CD4-positive, alpha-beta T cell treated with Interleukin-15 for 4 hours (primary cell): ENCODE measurements at regions not wholly inside any gene's neighbourhood (a gene's known extent, or its start where the extent isn't known, plus 50 kb on each side); places are given as distances from the start of the nearest gene placed in this dataset.
A peak's percentile ranks its signal among the peaks of the same experiment; 100 is the strongest.
"Not testable (repeated sequence)": the region's sequence is repeated elsewhere in the genome, so short reads cannot be mapped to it uniquely, and the experiment has no call there.

ENCODE experiments used
- DNase-seq: peaks from one replicate; pipeline ENCODE4 v3.0.0-alpha.2; 2020; ENCODE audit warnings: low spot score

DNA sequence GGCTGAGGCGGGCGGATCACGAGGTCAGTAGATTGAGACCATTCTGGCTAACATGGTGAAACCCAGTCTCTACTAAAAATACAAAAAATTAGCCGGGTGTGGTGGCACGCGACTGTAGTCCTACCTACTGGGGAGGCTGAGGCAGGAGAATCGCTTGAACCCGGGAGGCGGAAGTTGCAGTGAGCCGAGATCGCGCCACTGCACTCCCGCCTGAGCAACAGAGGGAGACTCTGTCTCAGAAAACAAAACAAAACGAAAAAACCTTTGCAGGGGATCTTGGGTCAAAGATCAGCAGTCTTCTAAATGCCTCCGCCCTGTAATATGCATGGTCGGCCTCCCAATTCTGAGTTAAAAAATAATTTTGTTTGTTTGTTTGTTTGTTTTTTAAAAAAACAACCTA lies 340.9 kb upstream of the PRKCQ start:
- DNase-seq, result not testable (repeated sequence)

DNA sequence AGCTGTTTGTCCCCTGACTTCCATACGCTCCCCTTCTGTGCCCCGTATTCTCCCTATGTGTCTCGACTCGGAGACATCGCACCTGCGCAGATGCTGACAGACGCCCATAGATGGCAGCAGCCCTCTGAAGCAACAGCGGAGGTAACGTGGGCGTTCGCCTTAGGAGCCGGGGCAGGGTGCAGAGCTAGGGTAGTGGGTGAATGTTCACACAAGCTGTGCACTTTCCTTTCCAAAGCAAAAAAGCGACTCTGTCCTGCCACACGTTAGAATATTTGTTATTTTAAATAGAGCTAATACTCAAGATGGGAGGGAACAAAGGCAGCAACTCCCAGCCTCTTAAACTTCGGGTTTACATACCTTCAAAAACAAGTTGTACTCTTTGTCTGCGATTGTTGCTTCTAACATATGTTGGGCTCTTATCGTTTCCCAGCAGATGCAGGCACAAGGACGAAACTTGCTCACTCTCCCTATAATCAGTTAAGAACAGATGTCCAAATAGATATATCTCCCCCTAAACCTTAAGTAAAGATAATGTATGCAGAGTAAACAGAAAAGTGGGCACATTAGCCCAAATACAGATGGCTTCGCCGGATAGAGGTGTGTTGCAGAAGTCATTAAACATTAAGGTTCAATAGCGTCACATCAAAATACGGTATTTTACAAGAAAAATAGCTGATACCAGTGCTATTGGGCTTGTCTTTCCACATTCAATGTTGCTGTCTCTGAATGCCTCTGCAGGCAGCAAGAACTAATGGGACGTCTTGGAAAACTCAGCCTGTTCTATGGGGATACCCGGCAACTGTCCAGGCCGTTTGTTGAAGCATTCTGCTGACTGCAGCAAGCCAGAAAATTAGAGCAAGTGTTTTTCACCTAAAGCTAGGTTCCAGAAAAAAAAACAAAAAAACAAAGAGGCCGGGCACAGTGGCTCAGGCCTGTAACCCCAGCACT lies 340.3 kb upstream of the PRKCQ start:
- peak; percentile 78 for DNase-seq

DNA sequence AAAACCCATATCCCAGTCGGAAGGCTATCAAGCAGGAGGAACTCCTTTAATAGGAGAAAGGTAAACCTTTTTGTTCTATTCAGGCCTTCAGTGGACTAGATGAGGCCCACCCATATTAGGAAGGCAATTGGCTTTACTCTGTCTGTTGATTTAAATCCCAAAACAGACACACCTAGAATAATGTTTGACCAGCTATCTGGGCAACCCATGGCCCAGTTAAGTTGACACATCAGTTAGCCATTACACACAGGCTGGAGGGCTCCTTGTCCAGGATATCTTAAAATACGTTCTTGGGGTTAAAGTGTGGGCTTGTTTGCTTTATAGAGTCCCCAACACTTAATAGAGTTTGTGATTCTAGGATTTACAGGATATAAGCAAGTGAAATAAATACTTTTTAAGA lies 339.0 kb upstream of the PRKCQ start:
- no peak for DNase-seq

DNA sequence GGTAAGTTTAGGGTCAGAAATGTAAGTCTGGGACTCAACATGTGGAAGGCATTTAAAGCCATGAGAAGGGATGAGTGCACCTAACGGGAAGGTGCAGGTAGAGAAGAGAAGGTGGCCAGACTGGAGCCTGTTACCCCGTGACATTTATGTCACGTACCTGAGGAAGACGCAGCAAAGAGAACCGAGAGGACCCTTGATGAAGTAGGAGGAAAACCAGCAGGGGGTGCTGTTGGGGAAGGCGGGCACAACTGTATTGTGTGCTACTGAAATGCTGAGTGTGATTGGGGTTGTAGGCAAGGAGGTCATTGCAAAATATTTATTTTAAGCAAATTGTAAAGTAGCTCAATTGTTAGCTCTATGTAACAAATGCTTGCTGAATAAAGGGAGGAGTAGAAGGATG lies 338.2 kb upstream of the PRKCQ start:
- DNase-seq, result peak; percentile 77

DNA sequence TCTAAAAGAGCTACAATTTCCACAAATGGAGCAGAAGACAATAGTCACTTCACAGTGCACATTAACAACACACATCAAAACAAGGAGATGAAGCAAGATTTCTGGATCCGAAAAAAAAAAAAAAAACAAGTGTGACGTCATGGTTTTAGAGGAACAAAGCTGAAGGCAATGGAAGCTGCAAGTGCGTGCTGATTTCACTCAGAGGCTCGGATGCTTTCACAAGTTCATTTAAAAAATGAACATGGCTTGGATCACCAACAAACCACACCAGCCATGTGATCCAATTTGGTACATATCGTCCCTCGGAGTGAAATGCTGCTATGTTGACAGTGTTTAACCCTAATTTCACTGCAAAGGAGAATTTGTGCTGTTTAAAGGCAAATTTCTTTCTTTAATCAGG lies 337.0 kb upstream of the PRKCQ start:
- no peak for DNase-seq

DNA sequence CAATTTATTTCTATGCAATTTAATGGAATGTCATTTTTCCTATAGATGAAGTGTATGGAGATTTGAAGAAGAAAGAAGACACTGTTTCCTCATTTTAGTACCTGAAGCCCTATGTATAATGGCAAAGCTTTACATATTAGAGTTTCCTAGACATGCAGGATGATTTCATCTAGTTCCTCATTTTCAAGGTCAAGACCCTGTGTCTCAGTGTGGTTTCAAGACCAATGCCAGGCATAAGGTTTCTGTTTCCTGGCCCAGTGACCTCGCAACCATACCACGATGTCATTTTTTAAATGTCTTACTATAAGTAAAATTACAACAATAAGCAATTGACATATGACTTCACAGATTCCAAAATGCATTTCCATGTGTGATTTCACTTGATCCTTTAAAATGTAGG lies 336.5 kb upstream of the PRKCQ start:
- DNase-seq, result no peak

DNA sequence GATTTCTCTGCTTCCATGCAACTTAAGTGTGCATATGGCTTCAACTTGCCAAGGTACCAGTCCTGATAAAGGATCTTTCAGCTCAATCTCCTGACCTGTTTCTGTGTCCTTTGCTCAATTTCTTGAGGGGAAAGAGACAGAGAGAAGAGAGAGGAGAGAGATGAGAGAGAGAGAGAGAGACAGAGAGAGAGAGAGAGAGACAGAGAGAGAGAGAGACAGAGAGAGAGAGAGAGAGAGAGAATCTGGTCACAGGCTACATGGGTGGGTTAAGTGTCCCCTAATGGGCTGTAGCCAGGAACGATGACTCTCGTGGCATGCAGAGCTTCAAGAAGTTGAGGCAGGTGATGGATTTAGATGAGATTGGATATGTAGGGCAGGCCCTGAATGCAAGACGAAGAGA lies 335.2 kb upstream of the PRKCQ start:
- DNase-seq, result no peak

DNA sequence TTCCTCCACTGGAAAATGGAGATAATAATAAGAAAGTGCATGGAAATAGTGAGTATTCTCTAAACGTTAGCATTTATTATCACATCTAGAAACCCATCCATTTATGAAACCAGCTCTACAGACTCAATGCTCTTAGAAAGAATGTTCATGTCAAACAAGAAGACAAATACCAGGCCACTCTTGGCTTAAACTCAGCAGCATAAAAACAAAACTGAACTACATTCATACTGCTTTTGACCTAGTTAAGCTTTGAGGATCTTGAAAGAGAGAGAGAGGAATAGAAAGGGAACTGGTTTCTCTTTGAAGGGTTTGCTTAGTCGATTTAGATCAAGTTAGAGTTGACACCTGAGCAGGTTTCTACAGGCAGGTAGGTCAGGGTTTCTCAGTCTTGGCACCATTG lies 332.9 kb upstream of the PRKCQ start:
- no peak for DNase-seq

DNA sequence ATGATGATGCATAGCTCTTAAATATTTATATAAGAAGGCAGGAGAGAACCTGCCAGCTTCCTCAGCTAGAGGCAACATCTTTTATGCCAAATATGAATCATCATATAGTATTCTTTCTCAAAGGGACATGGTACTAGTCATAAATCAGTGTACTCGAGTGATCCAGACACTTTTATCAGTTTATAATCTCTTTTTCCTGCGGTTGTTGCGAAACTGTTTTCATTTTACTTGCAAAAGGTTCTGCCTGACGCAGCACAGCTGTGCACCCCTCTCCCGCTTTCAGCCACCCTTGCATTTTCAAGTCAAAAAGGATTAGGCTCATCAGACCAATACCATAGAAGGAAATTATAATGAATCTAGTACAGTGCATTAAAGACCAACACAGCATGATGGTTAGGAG lies 332.3 kb upstream of the PRKCQ start:
- peak; percentile 6 for DNase-seq

DNA sequence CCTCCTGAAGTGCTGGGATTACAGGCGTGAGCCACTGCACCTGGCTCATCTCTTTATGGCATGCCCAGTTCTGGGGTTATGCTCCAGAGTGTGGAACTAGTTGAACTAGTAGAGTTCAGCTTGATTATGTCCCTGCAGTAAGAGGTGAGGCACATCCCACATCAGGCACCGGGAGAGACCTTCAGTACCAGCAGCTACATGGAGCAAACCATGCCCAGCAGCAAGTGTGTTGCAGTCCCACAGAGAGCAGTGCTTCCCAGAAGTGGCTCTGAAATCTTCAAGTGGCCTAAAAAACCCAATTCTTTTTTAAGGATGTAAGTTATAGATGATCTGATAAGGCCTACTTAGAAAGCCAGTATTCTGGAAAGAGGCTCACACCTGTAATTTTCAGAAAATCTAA lies 331.9 kb upstream of the PRKCQ start:
- no peak for DNase-seq

DNA sequence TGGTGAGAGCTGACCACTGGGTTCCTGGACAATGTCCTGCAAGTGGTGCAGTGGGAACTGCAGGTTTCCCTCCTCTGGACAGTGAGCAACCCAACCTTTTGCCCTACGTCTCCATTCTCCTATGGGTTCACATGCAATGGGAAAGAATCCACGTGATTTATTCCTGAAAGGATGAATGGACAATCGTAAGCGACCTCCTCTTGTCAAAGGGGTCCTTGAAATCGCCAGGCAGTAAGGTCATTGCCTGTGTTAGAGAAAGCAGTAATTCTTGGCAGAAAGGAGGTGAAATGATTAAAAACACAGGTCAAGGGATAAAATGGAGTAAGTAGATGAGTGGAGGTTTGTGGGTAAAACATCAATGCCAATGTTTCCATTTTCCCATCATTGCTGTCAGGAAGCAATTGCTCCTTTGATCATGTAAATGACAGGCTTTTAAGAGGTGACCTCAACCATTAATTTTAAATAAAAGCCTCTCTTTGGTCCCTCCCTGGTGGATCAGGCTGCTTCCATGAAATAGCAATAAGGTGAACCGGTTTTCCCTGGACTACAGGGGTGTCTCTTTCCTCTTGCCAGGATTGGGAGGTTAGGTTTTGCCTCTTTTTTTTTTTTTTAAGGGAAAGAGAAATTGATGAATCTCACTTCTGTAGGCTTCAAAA lies 330.0 kb upstream of the PRKCQ start:
- DNase-seq, result no peak

DNA sequence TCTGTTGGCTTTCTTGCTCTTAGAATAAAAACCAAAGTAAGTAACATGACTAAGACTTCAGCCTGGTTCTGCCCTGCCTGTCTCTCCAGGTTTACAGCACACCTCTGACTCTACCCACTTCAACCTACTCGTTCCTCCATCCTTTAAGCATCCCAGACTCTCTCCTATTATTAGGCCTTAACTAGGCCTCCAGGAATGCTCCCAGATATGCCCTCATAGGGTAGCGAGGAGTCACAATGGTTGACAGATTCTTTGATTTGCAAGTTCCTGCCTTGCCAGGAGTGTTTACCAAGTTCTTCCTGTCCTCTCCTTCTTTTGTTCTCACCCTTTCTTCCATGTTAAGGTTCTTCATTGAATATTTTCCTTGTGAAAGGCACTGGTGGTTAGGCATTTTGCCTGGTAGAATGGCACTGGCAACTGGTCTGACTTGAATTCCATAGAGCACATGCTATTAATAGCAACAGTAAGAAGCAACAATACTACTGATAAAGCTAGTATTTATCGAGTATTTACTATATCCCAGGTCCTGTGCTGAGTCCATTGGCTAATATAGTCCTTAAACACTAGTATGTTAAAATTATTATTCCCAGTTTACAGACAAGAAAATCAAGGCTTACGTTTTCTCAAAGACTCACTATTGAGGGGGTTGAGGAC lies 327.9 kb upstream of the PRKCQ start:
- DNase-seq, result no peak

DNA sequence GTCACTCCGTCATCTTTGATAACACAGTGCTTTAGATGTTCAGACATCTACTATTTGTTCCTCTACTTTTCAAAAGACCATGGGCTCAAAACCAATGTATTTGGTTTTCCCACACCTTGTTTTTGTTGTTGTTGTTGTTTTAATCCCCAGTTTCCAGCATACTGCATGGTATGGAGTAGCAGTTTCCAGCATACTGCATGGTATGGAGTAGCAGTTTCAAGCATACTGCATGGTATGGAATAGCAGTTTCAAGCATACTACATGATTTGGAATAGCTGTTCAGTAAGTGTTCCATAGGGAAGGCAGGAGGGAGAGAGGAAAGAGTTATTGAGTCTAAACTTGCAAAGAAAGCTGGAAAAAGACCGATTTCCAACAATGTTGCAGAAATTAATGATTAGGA lies 314.3 kb upstream of the PRKCQ start:
- DNase-seq, result no peak

DNA sequence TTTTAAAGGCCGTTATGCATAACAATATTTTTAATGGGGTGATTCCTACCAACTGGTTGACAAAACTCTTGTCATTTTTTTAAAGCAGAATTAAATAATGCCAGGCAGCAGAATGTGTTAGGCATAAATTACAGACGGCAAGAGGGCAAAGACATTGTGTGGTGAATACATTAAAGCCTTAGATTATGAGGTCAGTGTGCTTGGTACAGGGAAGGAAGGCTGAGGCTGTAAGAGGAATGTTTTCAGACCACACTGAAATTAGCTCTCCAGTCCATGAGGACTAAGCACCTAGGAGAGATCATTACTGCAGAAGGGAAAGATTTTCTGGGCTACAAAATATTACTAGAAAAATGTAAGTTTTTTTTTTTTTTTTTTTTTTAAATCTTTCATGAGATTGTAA lies 312.8 kb upstream of the PRKCQ start:
- DNase-seq, result no peak

DNA sequence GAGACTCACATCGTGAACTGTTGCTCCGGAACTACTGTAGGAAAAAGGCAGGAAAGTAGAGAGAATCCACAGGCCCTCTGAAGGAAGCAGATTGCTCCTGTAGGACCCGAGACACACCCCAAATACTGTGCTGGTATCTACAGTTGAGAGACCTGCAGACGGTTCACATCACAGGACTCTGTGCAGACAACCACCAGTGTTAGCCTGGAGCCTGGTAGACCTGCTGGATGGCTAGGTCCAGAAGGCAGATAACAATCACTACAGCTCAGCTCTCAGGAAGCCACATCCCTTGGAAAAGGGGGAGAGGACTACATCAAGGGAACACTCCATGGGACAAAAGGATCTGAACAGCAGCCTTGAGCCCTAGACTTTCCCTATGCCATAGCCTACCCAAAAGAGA lies 311.8 kb upstream of the PRKCQ start:
- DNase-seq, result no peak

DNA sequence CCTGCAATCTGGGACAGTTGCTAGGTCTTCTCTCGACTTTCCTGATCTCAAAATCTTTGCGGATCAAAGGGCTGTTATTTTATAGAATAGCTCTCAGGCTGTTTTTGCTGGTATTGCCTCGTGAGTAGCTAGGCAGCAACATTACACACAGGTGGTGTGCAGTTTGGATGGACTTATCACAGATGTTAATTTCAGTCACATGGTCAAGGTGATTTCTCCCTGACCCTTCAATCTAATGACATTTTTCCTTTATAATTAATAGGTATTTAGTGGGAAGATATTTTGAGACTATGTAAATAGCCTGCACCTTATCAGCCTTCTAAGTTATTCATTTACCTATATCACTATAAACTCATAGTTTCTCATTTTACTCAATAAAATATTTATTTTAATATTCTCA lies 309.6 kb upstream of the PRKCQ start:
- no peak for DNase-seq

DNA sequence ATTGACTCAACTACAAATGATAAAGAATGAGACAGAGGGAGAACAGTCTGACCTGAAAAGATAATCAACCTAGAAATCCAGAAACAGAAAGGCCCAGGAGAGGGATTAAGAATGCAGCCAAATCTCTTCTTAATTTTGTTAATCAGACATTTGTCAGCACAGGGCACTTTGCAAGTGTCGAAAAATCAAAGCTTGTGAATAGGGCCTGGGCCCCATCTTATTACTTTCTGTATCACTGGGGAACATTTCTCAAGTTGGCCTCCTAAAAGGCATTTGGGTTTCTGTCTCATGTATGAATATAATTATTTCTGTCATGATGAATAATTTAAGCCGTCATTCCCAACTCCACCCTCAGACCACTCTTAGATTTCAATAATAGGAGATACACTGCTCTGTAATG lies 308.4 kb upstream of the PRKCQ start:
- DNase-seq, result no peak

DNA sequence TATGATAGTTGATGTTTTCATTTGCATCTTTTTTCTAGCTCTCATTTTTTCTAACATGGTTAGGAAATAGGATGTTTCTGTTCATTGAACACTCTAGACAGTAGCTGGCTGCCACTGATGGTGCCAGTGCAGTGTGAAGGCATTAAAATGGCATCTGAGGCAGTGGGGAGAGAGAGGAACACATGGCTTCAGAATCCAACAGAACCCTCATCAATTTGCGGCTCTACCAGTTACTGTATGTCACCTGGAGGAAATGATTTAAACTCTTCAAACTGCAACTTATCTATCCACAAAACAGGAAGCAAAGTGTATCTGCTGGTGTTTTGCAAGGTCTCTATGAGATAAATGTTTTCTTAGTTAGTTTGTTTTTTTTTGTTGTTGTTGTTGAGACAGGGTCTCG lies 305.2 kb upstream of the PRKCQ start:
- DNase-seq, result no peak

DNA sequence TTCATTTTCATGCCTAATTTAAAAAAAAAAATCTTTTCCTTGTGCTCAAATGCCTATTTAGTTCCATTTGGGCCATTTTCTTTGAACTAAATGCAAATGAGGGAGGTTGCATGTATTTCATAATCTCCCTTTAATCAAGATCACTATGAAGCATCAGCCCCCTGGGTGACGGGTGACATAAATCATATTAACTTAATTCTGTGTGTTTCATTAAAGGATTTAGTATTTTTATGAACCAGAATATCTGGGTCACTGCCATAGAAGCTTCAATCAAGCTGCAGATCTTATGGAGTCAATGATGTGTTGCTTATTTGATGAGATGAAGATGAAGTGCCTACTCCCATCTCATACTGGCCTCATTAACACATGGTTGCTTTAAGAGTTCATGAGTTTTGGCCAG lies 301.9 kb upstream of the PRKCQ start:
- DNase-seq, result no peak

DNA sequence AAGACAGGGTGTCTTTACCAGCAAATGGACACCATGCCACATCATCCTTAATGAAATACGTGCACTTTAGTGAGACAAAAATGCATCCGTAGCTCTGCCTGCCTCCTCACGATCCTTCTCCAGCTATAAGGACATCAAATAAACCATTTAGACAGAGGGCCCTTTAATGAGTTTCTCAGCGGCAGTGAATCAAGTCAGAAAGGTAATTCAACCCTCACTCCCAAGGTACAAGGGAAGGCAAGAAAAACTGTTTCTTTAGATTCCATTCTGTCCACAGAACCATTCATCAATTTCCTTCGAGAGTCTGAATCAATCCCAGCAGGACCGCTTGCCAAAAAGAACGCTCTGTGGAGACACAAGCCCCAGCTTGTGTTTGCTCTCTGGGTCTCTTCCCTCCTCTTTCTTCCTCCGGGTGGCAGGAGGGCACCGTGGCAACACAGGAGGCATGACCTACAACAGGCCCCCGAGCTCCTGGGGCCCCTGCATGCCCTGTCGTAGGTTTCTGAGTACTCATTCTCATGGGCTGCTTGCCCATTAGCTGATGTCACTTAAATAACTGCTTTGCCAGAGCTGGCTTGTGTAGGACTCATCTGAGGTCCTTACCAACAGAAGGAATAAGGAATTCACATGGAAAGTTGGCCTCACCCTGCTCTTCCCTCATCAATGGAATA lies 297.8 kb upstream of the PRKCQ start:
- DNase-seq, result no peak

DNA sequence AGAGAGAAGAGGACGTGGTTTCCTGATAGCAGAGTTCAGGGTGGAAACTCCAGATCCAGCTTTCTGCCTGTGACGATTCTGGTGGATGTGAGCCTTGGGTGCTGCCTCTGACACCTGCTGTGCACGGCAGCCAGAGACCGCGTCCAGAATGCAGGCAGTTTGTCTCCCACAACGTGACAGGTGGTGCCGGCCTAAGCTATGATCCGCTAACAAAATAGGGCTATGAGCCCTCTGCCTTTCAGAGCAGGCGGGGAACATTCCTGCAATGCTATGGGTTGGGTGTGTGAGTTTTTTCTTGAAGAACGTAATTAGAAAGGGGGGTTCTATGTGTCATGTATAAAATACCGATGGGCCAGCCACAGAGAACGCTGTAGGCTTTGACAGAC lies 297.3 kb upstream of the PRKCQ start:
- DNase-seq, result no peak

DNA sequence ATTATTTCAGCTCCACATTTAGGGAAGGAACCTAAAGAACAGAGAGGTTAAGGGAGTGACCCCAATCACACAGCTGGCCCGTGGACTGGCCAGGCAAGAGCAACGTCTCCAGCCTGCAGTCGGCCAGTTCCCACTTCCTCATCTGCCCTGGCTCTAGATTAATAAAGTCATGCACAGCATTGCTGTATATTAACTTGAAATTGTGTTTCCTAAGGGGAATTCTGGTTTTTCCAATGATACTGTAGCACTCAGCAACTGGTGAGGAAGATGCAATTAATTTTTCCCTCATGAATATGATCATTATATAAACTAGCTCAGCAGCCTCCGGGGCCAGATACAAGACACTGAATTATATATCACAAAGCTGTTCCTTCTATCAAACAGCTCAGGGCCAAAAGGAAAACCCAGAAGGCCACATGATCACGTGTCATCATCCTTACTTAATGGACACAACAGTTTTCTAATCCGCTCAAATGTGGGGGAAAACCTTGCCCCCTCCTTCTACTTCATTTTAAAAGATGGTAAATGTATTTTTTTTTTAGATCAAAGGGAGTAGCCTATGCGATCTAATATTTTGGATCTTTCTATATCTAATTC lies 295.3 kb upstream of the PRKCQ start:
- no peak for DNase-seq
